Endodermal cell (in vitro differentiated cells): ENCODE measurements at regions not wholly inside any gene's neighbourhood (a gene's known extent, or its start where the extent isn't known, plus 50 kb on each side); places are given as distances from the start of the nearest gene placed in this dataset.
A peak's percentile ranks its signal among the peaks of the same experiment; 100 is the strongest.

Experiments used
- DNase-seq: peaks from one replicate; pipeline ENCODE4 v3.0.0-alpha.2; 2017
- H3K27ac ChIP-seq: 2 replicates; pipeline ENCODE4 v1.5.1; 2013; ENCODE audit warnings: mild to moderate bottlenecking, low read depth, low read length, moderate library complexity
- H3K27me3 ChIP-seq: 2 replicates; pipeline ENCODE4 v1.6.1; 2013; ENCODE audit warnings: mild to moderate bottlenecking, low read length, moderate library complexity; ENCODE audit not compliant: insufficient read depth, control insufficient read depth, poor library complexity, severe bottlenecking
- H3K36me3 ChIP-seq: 2 replicates; pipeline ENCODE4 v1.7.0; 2013; ENCODE audit warnings: mild to moderate bottlenecking, low read length, moderate library complexity; ENCODE audit not compliant: control insufficient read depth, insufficient read depth
- H3K4me1 ChIP-seq: one replicate; pipeline ENCODE4 v1.7.0; 2013; ENCODE audit warnings: low read length; ENCODE audit not compliant: control insufficient read depth, insufficient read depth
- H3K4me3 ChIP-seq: 2 replicates; pipeline ENCODE4 v1.5.1; 2013; ENCODE audit warnings: mild to moderate bottlenecking, low read length, moderate library complexity
- H3K9ac ChIP-seq: 2 replicates; pipeline ENCODE4 v1.6.1; 2013; ENCODE audit warnings: mild to moderate bottlenecking, low read length, moderate library complexity; ENCODE audit not compliant: poor library complexity, severe bottlenecking; ENCODE audit errors: extremely low read depth
- H3K9me3 ChIP-seq: 2 replicates; pipeline ENCODE4 v1.6.1; 2013; ENCODE audit warnings: mild to moderate bottlenecking, low read length, moderate library complexity; ENCODE audit not compliant: control insufficient read depth
- H3K27ac Mint-ChIP-seq: 2 replicates; pipeline ENCODE4 v1.8.0; 2020; ENCODE audit warnings: mixed read lengths
- H3K27me3 Mint-ChIP-seq: 2 replicates; pipeline ENCODE4 v1.8.0; 2021; ENCODE audit warnings: mild to moderate bottlenecking, mixed read lengths; ENCODE audit not compliant: insufficient read depth
- H3K36me3 Mint-ChIP-seq: 2 replicates; pipeline ENCODE4 v1.8.0; 2020; ENCODE audit warnings: low read depth, mixed read lengths
- H3K4me1 Mint-ChIP-seq: 2 replicates; pipeline ENCODE4 v1.8.0; 2020; ENCODE audit warnings: mixed read lengths
- H3K4me3 Mint-ChIP-seq: 2 replicates; pipeline ENCODE4 v1.8.0; 2020; ENCODE audit warnings: mild to moderate bottlenecking, moderate library complexity, mixed read lengths
- H3K9me3 Mint-ChIP-seq: 2 replicates; pipeline ENCODE4 v1.8.0; 2020; ENCODE audit warnings: mild to moderate bottlenecking, mixed read lengths
- WGBS, 2 experiments: methylation state at CpG; one replicate each; pipeline versions ENCODE4 v1.1.5 to v1.1.7; 2013; ENCODE audit warnings: missing lambda C conversion rate in 2 of 2, mixed read lengths in 1 of 2; ENCODE audit not compliant: insufficient coverage in 1 of 2, insufficient read length in 1 of 2; 5-methylcytosine and 5-hydroxymethylcytosine counted together
- TF ChIP-seq, protein P1 (sequence below): fragments of 200-600 bp; sonication (generic); conservative IDR thresholded peaks from 2 replicates; pipeline ENCODE4 v1.5.0; 2021; ENCODE audit warnings: antibody characterized with exemption, mild to moderate bottlenecking

DNA sequence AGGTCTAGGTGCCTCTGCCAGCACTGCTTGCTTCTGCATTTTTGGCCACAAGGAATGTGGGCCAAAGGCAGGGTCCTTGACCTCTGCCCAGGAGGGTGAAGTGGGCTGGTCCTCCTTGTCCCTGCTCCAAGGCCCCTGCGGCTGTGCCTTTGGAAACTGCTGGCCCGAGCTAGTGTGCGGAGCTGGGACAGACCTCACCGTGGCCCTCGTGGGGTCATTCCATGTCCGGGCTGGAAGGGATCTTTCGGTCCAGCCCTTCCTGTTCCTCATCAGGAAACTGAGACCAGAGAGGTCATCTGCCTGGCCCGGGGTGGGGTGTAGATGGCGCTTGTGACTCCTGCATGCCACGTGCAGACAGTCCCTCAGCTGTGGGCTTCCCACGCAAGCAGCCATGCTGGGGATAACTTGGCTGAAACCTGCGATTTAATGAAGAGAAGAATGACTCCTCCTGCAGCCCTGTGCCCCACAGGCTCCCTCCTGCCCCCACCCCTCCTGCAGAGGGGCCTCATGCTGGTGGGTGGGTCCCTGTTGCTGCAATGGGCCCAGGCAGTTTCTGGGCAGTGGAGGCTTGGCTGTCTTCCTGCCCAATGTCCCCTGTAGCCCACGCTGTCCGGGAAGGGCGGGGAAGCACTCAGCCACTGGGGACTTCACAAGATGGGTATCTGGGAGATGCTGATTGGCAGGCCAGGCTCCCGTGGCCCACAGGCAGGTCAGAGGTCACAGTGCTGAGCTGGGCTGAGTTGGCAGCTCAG is 245.2 kb downstream of the SEC14L1 start:
- Histone ChIP-seq H3K4me1 (peaks cover 20% of the 10 kb centered on the region), H3K27me3 (no peaks in the 10 kb centered on the region), H3K4me3 (no peak overlapping the region), H3K36me3 (no peaks in the 10 kb centered on the region), H3K9ac (no peak overlapping the region), H3K27ac (peak overlapping the region; percentile 38), H3K9me3 (no peaks in the 10 kb centered on the region)
- Mint-ChIP-seq H3K36me3 (no peaks in the 10 kb centered on the region), H3K27me3 (no peaks in the 10 kb centered on the region), H3K27ac (no peak overlapping the region), H3K9me3 (no peaks in the 10 kb centered on the region), H3K4me1 (peaks cover 57% of the 10 kb centered on the region), H3K4me3 (no peak overlapping the region)
- WGBS, 2 experiments = 85 to 91% methylated on average over 14 to 16 of the region's 16 CpGs
- no peak for DNase-seq
- TF ChIP-seq, protein P1, sequence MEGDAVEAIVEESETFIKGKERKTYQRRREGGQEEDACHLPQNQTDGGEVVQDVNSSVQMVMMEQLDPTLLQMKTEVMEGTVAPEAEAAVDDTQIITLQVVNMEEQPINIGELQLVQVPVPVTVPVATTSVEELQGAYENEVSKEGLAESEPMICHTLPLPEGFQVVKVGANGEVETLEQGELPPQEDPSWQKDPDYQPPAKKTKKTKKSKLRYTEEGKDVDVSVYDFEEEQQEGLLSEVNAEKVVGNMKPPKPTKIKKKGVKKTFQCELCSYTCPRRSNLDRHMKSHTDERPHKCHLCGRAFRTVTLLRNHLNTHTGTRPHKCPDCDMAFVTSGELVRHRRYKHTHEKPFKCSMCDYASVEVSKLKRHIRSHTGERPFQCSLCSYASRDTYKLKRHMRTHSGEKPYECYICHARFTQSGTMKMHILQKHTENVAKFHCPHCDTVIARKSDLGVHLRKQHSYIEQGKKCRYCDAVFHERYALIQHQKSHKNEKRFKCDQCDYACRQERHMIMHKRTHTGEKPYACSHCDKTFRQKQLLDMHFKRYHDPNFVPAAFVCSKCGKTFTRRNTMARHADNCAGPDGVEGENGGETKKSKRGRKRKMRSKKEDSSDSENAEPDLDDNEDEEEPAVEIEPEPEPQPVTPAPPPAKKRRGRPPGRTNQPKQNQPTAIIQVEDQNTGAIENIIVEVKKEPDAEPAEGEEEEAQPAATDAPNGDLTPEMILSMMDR = no peak

DNA sequence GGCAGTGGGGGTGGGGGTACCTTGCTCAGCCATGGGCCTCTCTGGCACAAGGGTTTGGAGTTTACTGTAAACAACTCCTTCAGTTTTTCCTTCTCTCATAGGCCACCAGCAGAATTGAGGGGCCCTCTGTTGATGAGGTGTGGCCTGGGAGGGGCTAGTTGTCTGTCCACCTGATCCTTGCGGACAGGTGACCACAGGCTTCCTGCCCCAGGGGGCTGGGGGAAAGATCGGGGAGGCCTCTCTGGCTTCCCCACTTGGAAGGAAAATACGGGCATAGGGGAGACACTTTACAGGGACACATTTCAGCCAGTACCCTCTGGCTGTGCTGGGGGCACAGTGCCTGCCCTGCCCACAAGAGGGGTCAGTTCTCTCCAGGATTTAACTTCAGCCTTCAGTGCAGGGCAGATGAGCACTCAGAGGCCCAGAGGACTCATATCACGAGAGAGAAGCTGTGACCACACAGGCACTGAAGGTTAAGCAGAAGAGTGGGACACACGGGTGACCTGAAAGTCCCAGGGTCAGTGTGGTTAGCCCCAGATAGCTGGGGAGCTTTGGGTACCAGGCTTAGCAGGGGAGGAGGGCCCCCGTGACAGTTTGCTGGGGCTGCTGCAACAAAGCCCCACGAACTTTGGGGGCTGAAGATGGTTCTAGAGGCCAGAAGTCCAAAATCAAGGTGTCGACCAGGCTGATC is 245.9 kb downstream of the SEC14L1 start:
- Histone ChIP-seq H3K9me3 (no peaks in the 10 kb centered on the region), H3K4me3 (no peak overlapping the region), H3K27me3 (no peaks in the 10 kb centered on the region), H3K36me3 (no peaks in the 10 kb centered on the region), H3K4me1 (peaks cover 27% of the 10 kb centered on the region), H3K27ac (no peak overlapping the region), H3K9ac (no peak overlapping the region)
- Mint-ChIP-seq H3K4me1 (peaks cover 57% of the 10 kb centered on the region), H3K27ac (peak overlapping the region; percentile 68), H3K36me3 (no peaks in the 10 kb centered on the region), H3K4me3 (no peak overlapping the region), H3K27me3 (no peaks in the 10 kb centered on the region), H3K9me3 (no peaks in the 10 kb centered on the region)
- WGBS, 2 experiments = 90 to 93% methylated on average over 6 to 8 of the region's 8 CpGs
- no peak for DNase-seq
- TF ChIP-seq, protein P1 = no peak

DNA sequence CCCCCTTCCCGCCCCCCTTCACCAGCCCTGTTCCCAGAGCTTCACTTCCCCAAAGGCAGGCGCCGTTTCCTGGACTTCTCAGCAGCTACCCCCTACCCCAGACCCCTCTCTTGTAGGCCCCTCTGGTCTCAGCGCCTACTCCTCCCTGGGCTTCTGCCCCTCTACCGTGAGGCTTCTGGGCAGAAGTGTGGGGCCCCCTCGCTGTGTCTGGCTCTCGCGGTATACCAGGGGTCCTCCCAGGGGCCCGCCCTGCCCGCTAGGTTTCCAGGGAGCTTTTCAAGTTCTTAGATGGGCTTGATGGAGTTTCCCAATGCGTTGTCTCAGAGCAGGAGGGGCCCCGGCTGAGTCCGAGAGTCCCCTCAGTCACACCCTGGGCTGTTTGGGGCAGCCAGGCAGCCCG is 247.1 kb downstream of the SEC14L1 start:
- H3K4me1 ChIP-seq = peaks cover 28% of the 10 kb centered on the region
- no peaks in the 10 kb centered on the region for H3K9me3 ChIP-seq
- no peak for DNase-seq
- 79 to 88% methylated on average over 6 to 13 of the region's 14 CpGs for WGBS, 2 experiments
- no peaks in the 10 kb centered on the region for H3K36me3 ChIP-seq
- Mint-ChIP-seq H3K4me3 (no peak overlapping the region), H3K4me1 (peaks cover 57% of the 10 kb centered on the region), H3K27me3 (no peaks in the 10 kb centered on the region), H3K36me3 (no peaks in the 10 kb centered on the region), H3K27ac (peak overlapping the region; percentile 70), H3K9me3 (no peaks in the 10 kb centered on the region)
- H3K4me3 ChIP-seq = no peak overlapping the region
- no peaks in the 10 kb centered on the region for H3K27me3 ChIP-seq
- no peak overlapping the region for H3K9ac ChIP-seq
- TF ChIP-seq, protein P1 = no peak
- peak overlapping the region; percentile 60 for H3K27ac ChIP-seq
